HFF-Myc (cell line): ENCODE measurements at regions not wholly inside any gene's neighbourhood (a gene's known extent, or its start where the extent isn't known, plus 50 kb on each side); places are given as distances from the start of the nearest gene placed in this dataset.

Experiments
- DNase-seq: peaks from one replicate; pipeline ENCODE4 v3.0.0-alpha.2; 2011; ENCODE audit warnings: low read depth; ENCODE audit errors: extremely low read depth
- H3K4me3 ChIP-seq: replicated peaks from 2 replicates; pipeline ENCODE4 v1.5.1; 2011; ENCODE audit warnings: low read depth, mild to moderate bottlenecking, control low read depth, low read length
- CTCF ChIP-seq: IDR thresholded peaks from 2 replicates; pipeline ENCODE4 v1.5.1; 2012; ENCODE audit warnings: mild to moderate bottlenecking, low read depth, low read length, control low read depth; ENCODE audit errors: missing control alignments

- no peak for DNase-seq
- TF ChIP-seq CTCF = no peak
- H3K4me3 ChIP-seq = no peak overlapping the region
These were observed 1792.7 kb upstream of the CDH9 start for GRCh38 chr5:28831042-28831441.

GRCh38 chr5:28823231-28823630 is 1784.8 kb upstream of the CDH9 start:
- H3K4me3 ChIP-seq = no peak overlapping the region
- DNase-seq = no peak
- no peak for TF ChIP-seq CTCF

GRCh38 chr5:28822071-28822470 is 1783.7 kb upstream of the CDH9 start:
- no peak for TF ChIP-seq CTCF
- DNase-seq = no peak
- H3K4me3 ChIP-seq = no peak overlapping the region

GRCh38 chr5:28810751-28811136 is 1772.4 kb upstream of the CDH9 start:
- TF ChIP-seq CTCF = no peak
- no peak for DNase-seq
- no peak overlapping the region for H3K4me3 ChIP-seq

- no peak for DNase-seq
- no peak overlapping the region for H3K4me3 ChIP-seq
- no peak for TF ChIP-seq CTCF
These were observed 1771.7 kb upstream of the CDH9 start for GRCh38 chr5:28809811-28810750.

- no peak for TF ChIP-seq CTCF
- no peak for DNase-seq
- no peak overlapping the region for H3K4me3 ChIP-seq
These were observed 1770.8 kb upstream of the CDH9 start for GRCh38 chr5:28808967-28809810.
